PFSK-1 (cell line): ENCODE measurements at regions not wholly inside any gene's neighbourhood (a gene's known extent, or its start where the extent isn't known, plus 50 kb on each side); places are given as distances from the start of the nearest gene placed in this dataset.

ENCODE experiments used
- POLR2AphosphoS5 ChIP-seq: IDR thresholded peaks from 2 replicates; pipeline ENCODE4 v1.6.1; 2012; ENCODE audit warnings: low read depth, mild to moderate bottlenecking, control low read depth, low read length, moderate library complexity
- REST ChIP-seq, 2 experiments: IDR thresholded peaks; 2 replicates each; pipeline versions ENCODE4 v1.6.1 to v1.8.0; 2011 to 2012; ENCODE audit warnings: low read depth in 2 of 2, low read length in 2 of 2, control low read depth in 1 of 2, inconsistent platforms in 1 of 2, mild to moderate bottlenecking in 1 of 2, moderate library complexity in 1 of 2; ENCODE audit not compliant: insufficient read depth in 1 of 2

- TF ChIP-seq REST (IDR thresholded peaks at IDR 0.05; ENCODE audit: insufficient read depth in 1 of 2, low read depth in 2 of 2, low read length in 2 of 2) (no peak), POLR2AphosphoS5 (no peak)
These were observed 89.2 kb upstream of the FOXG1 start for GRCh38 chr14:28677381-28677780.
